ENCODE measurements at regions not wholly inside any gene's neighbourhood (a gene's known extent, or its start where the extent isn't known, plus 50 kb on each side); places are given as distances from the start of the nearest gene placed in this dataset.
"Not testable (repeated sequence)": the region's sequence is repeated elsewhere in the genome, so short reads cannot be mapped to it uniquely, and the experiment has no call there.

DNA sequence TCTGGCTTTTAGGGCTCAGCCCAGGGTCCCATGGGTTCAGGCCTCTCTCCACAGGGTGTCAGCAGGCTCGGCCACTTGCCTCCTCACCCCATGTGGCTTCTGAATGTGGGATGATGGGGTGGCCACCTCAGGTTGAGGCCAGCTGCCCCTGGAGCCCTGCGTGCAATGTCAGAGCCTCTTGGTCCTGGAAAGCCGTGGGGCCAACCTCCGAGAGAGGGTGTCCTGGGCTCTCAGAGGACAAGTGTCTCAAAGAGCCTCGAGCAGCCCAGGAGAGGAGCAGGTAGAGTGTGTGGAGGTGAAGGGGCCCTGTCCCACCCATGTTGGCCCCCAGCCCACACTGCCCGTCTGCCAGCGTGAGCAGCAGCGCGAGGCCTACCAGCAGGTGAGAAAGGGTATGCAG is 86.0 kb downstream of the PLXNA1 start:
- H3K9me3 ChIP-seq (ENCODE audit: control insufficient read depth in 2 of 2, low read length in 2 of 2), result no peaks in the 10 kb centered on the region
- no peaks in the 10 kb centered on the region for H3K36me3 ChIP-seq (ENCODE audit: control insufficient read depth in 2 of 2, insufficient read depth in 2 of 2, low read length in 2 of 2)
- no peak overlapping the region for H3K9ac ChIP-seq (ENCODE audit: low read depth in 1 of 2, low read length in 2 of 2)
- H3K4me3 ChIP-seq (ENCODE audit: low read length in 2 of 2), result no peak overlapping the region
- H3K4me1 ChIP-seq (ENCODE audit: control insufficient read depth in 2 of 2, insufficient read depth in 2 of 2, low read length in 2 of 2), result no peaks in the 10 kb centered on the region
- peaks cover 0 to 6% of the 10 kb centered on the region in 2 donors for H3K27me3 ChIP-seq (ENCODE audit: control insufficient read depth in 2 of 2, insufficient read depth in 2 of 2, low read length in 2 of 2)
- no peak overlapping the region for H3K27ac ChIP-seq (ENCODE audit: low read depth in 2 of 2, low read length in 2 of 2)

DNA sequence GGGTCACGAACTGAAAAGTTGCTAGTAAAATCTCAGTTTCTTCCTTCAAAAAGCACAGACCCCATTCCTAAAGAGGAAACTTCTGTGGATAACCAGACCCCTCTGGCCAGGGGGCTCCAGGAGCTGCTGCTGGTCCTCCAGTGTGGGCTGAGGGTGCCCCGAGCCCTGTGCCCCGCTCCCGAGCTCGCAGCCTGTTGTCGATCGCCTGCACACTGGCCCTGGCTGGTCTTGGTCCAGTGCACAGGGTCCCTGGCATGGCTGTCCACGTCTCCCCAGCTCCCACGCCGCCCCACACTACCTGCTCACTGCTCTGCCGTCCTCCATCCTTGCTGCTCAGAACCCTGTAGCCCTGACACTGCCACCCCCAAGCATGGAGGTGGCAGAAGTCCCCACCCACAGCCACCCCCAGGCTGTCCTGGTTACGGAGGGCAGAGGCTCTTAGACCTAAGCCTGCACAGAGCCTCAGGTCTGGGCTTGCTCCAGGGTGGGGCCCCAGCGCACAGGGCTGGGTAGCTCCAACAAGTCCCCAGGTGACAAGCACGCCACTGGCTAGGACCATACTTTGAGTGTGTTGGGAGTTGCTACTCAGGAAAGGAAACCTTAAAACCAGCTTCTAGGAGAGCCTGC is 87.0 kb downstream of the PLXNA1 start:
- Histone ChIP-seq H3K27ac (ENCODE audit: low read depth in 2 of 2, low read length in 2 of 2) (no peak overlapping the region), H3K27me3 (ENCODE audit: control insufficient read depth in 2 of 2, insufficient read depth in 2 of 2, low read length in 2 of 2) (peaks cover 0 to 6% of the 10 kb centered on the region in 2 donors), H3K9me3 (ENCODE audit: control insufficient read depth in 2 of 2, low read length in 2 of 2) (no peaks in the 10 kb centered on the region), H3K4me3 (ENCODE audit: low read length in 2 of 2) (no peak overlapping the region), H3K36me3 (ENCODE audit: control insufficient read depth in 2 of 2, insufficient read depth in 2 of 2, low read length in 2 of 2) (no peaks in the 10 kb centered on the region), H3K9ac (ENCODE audit: low read depth in 1 of 2, low read length in 2 of 2) (no peak overlapping the region), H3K4me1 (ENCODE audit: control insufficient read depth in 2 of 2, insufficient read depth in 2 of 2, low read length in 2 of 2) (no peaks in the 10 kb centered on the region)

DNA sequence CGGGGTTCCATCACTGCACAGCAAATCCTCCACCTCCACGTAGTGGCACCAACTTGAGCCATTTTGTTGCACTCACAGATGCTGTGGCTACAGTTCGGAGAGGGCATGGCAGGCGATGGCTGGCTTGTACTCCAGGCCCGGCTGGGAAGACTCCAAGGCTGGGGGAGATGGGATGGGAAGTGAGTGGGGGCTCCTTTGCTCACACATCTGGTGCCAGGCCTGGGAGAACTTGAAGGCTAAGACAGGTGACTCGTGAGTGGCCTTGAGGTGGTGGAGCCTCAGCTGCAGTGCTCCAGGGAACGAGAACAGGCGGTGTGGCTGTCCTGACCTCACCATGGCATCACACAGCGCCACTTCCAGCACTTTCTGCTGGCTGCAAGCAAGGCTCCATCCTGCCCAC is 87.9 kb downstream of the PLXNA1 start:
- H3K9ac ChIP-seq (ENCODE audit: low read depth in 1 of 2, low read length in 2 of 2), result no peak overlapping the region
- no peak overlapping the region for H3K4me3 ChIP-seq (ENCODE audit: low read length in 2 of 2)
- H3K27me3 ChIP-seq (ENCODE audit: control insufficient read depth in 2 of 2, insufficient read depth in 2 of 2, low read length in 2 of 2), result peaks cover 0 to 4% of the 10 kb centered on the region in 2 donors
- no peaks in the 10 kb centered on the region for H3K36me3 ChIP-seq (ENCODE audit: control insufficient read depth in 2 of 2, insufficient read depth in 2 of 2, low read length in 2 of 2)
- H3K4me1 ChIP-seq (ENCODE audit: control insufficient read depth in 2 of 2, insufficient read depth in 2 of 2, low read length in 2 of 2), result no peaks in the 10 kb centered on the region
- H3K9me3 ChIP-seq (ENCODE audit: control insufficient read depth in 2 of 2, low read length in 2 of 2), result no peaks in the 10 kb centered on the region
- no peak overlapping the region for H3K27ac ChIP-seq (ENCODE audit: low read depth in 2 of 2, low read length in 2 of 2)

DNA sequence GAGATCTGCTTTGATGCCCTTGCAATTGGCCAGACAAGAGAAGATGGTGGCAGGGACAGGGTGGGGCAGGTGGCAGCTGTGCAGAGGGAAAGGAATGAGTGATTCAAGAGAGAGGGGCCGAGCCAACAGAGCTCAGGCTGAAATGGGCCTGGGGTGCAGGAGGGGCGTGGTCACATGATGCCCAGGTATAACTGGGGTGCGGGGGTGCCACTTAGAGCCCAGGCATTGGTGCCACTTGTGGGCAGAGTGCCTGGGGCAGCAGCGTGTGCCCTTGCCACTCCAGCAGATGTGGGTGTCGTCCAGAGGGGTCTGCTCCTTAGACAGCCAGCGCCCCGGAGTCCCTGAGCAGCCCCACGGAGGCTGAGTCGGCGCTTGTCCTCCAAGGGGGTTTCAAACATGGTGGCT is 88.7 kb downstream of the PLXNA1 start:
- Histone ChIP-seq H3K9ac (ENCODE audit: low read depth in 1 of 2, low read length in 2 of 2) (no peak overlapping the region), H3K9me3 (ENCODE audit: control insufficient read depth in 2 of 2, low read length in 2 of 2) (no peaks in the 10 kb centered on the region), H3K4me1 (ENCODE audit: control insufficient read depth in 2 of 2, insufficient read depth in 2 of 2, low read length in 2 of 2) (no peaks in the 10 kb centered on the region), H3K4me3 (ENCODE audit: low read length in 2 of 2) (no peak overlapping the region), H3K27me3 (ENCODE audit: control insufficient read depth in 2 of 2, insufficient read depth in 2 of 2, low read length in 2 of 2) (peaks cover 0 to 4% of the 10 kb centered on the region in 2 donors), H3K27ac (ENCODE audit: low read depth in 2 of 2, low read length in 2 of 2) (no peak overlapping the region), H3K36me3 (ENCODE audit: control insufficient read depth in 2 of 2, insufficient read depth in 2 of 2, low read length in 2 of 2) (no peaks in the 10 kb centered on the region)

DNA sequence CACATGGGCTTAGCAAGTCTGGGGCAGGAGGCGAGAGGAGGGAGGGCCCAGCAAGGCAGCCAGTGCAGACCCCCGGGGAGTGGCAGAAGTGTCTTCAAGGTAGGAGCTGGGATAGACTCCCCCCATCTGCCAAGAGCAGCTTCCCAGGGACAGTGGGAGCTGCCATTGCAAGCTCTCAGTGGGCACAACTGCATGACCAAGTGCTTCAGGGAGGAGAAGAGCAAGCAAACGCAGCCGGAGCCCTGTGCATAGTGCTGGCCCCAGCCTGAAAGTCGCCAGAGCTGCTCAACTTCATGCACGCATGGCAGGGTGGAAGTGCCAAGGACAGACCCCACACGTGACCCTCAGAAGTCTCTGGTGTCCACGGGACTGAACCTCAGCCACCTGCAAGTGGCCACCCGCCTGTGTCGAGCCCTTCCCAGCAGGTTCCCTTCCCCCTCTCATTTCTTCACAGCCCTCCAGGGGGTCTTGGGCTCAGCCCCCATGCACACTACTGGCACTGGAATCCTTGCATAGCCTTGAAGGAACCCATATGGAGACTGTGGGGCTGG is 89.4 kb downstream of the PLXNA1 start:
- Histone ChIP-seq H3K27me3 (ENCODE audit: control insufficient read depth in 2 of 2, insufficient read depth in 2 of 2, low read length in 2 of 2) (peaks cover 0 to 4% of the 10 kb centered on the region in 2 donors), H3K4me1 (ENCODE audit: control insufficient read depth in 2 of 2, insufficient read depth in 2 of 2, low read length in 2 of 2) (no peaks in the 10 kb centered on the region), H3K27ac (ENCODE audit: low read depth in 2 of 2, low read length in 2 of 2) (no peak overlapping the region), H3K4me3 (ENCODE audit: low read length in 2 of 2) (no peak overlapping the region), H3K36me3 (ENCODE audit: control insufficient read depth in 2 of 2, insufficient read depth in 2 of 2, low read length in 2 of 2) (no peaks in the 10 kb centered on the region), H3K9ac (ENCODE audit: low read depth in 1 of 2, low read length in 2 of 2) (no peak overlapping the region), H3K9me3 (ENCODE audit: control insufficient read depth in 2 of 2, low read length in 2 of 2) (no peaks in the 10 kb centered on the region)

DNA sequence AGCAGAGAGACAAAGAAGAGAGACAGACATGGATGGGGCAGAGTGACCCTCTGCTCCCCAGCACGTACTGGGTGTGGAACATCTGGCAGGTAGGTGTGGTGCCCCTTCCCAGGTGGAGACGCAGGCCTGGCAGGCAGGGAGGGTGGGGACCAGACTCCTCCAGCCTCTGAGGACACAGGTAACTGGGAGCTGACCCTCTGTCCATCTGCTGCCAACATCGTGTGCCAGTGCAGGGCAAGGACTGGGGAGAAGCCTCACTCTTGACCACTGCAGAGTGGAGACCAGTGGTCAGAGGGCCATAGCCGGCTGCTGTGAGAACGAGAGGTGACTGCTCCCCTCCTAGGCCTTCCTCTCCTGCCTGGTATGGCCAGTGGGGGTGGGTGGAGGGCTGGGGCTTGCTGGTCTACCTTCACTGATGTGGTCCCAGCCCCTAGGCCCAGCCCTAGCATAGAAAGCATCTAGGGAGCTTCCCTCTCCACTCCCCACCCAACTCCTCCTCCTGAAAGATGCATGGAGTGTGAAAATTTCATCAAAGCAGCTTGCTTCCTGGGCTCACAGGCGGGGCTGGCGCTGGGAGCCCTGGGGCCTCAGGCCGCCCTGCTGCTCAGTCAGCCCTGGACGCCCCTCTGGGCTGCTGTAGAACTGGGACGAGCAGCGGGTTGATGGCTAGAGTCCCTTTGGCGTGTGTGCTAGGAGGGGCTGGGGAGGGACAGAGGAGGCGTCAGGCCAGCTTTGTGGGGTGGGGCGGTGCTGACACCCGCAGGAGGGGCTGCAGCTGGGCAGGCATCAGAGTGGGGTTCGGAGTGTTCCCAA is 90.3 kb downstream of the PLXNA1 start:
- H3K36me3 ChIP-seq (ENCODE audit: control insufficient read depth in 2 of 2, insufficient read depth in 2 of 2, low read length in 2 of 2), result no peaks in the 10 kb centered on the region
- no peak overlapping the region for H3K9ac ChIP-seq (ENCODE audit: low read depth in 1 of 2, low read length in 2 of 2)
- no peaks in the 10 kb centered on the region for H3K4me1 ChIP-seq (ENCODE audit: control insufficient read depth in 2 of 2, insufficient read depth in 2 of 2, low read length in 2 of 2)
- no peaks in the 10 kb centered on the region for H3K9me3 ChIP-seq (ENCODE audit: control insufficient read depth in 2 of 2, low read length in 2 of 2)
- peaks cover 0 to 4% of the 10 kb centered on the region in 2 donors for H3K27me3 ChIP-seq (ENCODE audit: control insufficient read depth in 2 of 2, insufficient read depth in 2 of 2, low read length in 2 of 2)
- H3K4me3 ChIP-seq (ENCODE audit: low read length in 2 of 2), result no peak overlapping the region
- no peak overlapping the region for H3K27ac ChIP-seq (ENCODE audit: low read depth in 2 of 2, low read length in 2 of 2)

DNA sequence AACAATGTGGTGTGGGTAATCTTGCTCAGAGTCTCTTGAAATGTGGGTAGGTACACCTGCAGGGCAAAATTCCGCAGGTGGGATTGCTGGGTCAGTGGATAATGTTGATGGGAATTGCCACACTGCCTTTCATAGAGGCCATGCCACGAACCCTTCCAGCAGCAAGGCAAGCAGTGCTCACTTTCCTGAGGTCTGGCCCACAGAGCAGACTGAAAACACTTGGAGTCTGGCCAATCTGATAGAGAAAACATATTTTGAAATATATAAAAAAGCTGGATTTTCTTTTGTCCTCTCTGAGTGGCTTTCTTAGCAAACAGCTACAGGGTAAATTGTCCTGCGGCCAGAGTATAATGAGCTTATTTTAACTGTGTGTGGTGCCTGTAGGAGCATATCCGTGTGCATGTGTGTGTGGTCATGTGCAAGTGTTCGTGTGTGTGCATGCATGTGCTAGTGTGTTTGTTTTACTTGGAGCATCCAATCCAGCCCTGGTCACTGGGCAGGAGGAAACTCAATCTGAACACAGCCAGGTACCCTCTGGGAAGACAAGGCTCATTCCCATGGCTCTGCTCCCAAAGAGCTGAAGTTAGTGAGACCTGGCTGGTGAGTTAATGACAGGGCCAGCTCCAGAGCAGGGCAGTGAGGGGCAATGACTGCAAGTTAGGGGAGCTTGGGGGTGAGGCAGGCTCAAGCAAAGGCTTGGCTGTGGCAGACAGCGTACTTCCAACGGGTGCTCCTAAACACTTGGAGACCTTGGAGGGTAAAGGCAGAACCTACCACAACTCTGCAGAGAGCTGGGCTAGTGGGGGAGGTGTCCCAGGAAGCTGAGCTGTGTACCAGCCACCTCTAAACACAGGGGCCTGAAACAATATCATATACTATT is 91.3 kb downstream of the PLXNA1 start:
- H3K9ac ChIP-seq (ENCODE audit: low read depth in 1 of 2, low read length in 2 of 2), result no peak overlapping the region

DNA sequence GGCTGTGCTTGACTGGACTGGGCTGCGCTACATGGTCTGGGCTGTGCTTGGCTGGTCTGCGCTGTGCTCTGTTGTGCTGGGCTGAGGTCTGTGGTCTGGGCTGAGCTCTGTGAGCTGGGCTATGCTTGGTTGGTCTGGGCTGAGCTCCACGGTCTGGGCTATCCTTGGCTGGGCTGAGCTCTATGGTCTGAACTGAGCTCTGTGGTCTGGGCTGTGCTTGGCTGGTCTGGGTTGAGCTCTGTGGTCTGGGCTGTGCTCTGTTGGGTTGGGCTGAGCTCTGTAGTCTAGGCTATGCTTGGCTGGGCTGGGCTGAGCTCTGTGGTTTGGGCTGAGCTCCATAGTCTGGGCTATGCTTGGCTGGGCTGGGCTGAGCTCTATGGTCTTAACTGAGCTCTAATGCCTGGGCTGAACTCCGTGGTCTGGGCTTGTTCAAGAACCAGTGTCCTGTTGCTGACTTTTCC is 92.0 kb downstream of the PLXNA1 start:
- Histone ChIP-seq H3K4me1 (ENCODE audit: control insufficient read depth in 2 of 2, insufficient read depth in 2 of 2, low read length in 2 of 2) (no peaks in the 10 kb centered on the region), H3K27ac (ENCODE audit: low read depth in 2 of 2, low read length in 2 of 2) (no peak overlapping the region), H3K4me3 (ENCODE audit: low read length in 2 of 2) (no peak overlapping the region), H3K9me3 (ENCODE audit: control insufficient read depth in 2 of 2, low read length in 2 of 2) (no peaks in the 10 kb centered on the region), H3K36me3 (ENCODE audit: control insufficient read depth in 2 of 2, insufficient read depth in 2 of 2, low read length in 2 of 2) (no peaks in the 10 kb centered on the region), H3K27me3 (ENCODE audit: control insufficient read depth in 2 of 2, insufficient read depth in 2 of 2, low read length in 2 of 2) (no peaks in the 10 kb centered on the region), H3K9ac (ENCODE audit: low read depth in 1 of 2, low read length in 2 of 2) (no peak overlapping the region)

More for the DNA sequence above, 91.3 kb downstream of the PLXNA1 start:
- H3K36me3 ChIP-seq (ENCODE audit: control insufficient read depth in 2 of 2, insufficient read depth in 2 of 2, low read length in 2 of 2), result no peaks in the 10 kb centered on the region
- no peak overlapping the region for H3K27ac ChIP-seq (ENCODE audit: low read depth in 2 of 2, low read length in 2 of 2)
- H3K9me3 ChIP-seq (ENCODE audit: control insufficient read depth in 2 of 2, low read length in 2 of 2), result no peaks in the 10 kb centered on the region
- H3K4me3 ChIP-seq (ENCODE audit: low read length in 2 of 2), result no peak overlapping the region
- H3K27me3 ChIP-seq (ENCODE audit: control insufficient read depth in 2 of 2, insufficient read depth in 2 of 2, low read length in 2 of 2), result no peaks in the 10 kb centered on the region
- H3K4me1 ChIP-seq (ENCODE audit: control insufficient read depth in 2 of 2, insufficient read depth in 2 of 2, low read length in 2 of 2), result no peaks in the 10 kb centered on the region

DNA sequence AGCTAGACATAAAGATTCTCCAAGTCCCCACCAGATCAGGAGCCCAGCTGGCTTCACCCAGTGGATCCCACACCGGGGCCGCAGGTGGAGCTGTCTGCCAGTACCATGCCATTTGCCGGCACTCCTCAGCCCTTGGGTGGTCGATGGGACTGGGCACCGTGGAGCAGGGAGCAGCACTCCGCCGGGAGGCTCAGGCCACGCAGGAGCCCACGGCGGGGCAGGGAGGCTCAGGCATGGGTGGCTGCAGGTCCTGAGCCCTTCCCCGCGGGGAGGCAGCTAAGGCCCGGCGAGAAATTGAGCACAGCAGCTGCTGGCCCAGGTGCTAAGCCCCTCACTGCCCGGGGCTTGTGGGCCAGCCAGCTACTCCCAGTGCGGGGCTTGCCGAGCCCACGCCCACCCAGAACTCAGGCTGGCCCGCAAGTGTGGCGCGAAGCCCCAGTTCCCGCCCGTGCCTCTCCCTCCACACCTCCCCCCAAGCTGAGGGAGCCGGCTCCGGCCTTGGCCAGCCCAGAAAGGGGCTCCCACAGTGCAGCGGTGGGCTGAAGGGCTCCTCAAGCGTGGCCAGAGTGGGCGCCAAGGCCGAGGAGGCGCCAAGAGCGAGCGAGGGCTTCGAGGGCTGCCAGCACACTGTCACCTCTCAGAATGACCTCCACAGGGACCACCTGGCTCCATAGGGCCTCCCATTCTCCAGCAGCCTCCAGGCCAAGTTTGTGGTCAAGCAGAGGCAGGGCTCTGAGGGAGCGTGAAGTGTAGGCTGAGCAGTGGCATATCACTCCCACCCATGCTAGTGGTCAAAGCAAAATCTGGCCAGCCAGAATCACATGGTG is 93.5 kb downstream of the PLXNA1 start:
- H3K9me3 ChIP-seq (ENCODE audit: control insufficient read depth in 2 of 2, low read length in 2 of 2); H3K27me3 ChIP-seq (ENCODE audit: control insufficient read depth in 2 of 2, insufficient read depth in 2 of 2, low read length in 2 of 2); H3K9ac ChIP-seq (ENCODE audit: low read depth in 1 of 2, low read length in 2 of 2); H3K36me3 ChIP-seq (ENCODE audit: control insufficient read depth in 2 of 2, insufficient read depth in 2 of 2, low read length in 2 of 2); H3K27ac ChIP-seq (ENCODE audit: low read depth in 2 of 2, low read length in 2 of 2); H3K4me1 ChIP-seq (ENCODE audit: control insufficient read depth in 2 of 2, insufficient read depth in 2 of 2, low read length in 2 of 2); H3K4me3 ChIP-seq (ENCODE audit: low read length in 2 of 2): not testable (repeated sequence)

Data from mucosa of rectum (tissue), 2 donors.